ENCODE measurements at regions not wholly inside any gene's neighbourhood (a gene's known extent, or its start where the extent isn't known, plus 50 kb on each side); places are given as distances from the start of the nearest gene placed in this dataset.

DNA sequence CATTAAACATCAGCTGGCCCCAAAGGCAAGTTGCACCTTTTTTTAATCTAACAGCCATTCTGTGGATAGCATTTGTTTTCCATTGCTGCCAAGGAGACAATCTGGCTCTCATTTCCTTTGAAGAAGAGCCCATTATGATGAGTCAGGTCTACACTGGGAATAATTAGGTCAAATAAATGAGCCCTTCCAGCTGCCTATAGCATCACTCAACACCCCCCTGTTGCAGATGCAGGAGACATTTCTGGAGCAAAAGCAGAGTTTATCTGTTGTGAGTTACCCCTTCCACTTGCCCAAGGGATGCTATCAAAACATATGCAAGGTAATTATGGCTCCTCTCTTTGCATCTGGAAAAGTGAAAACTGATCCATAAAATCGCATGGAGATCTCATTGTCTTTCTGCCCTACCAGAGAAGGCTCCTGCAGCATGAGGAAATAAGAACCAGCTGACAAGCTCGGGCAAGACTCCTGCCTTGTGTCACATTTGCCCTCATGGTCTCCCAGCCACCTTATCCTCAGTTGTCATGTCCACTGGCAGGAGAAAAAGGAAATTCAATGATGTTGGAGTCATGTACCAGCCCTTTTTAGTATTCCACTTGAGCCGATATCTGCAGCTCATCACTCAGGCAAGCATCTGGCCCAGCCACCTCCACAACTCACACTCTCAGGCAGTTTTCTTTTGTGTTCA, 135.9 kb downstream of the SLC30A10 start:
- Mint-ChIP-seq H3K4me3 (peak overlapping the region in 1 of 3 experiments; percentile 7), H3K36me3 (ENCODE audit: low read depth) (no peaks in the 10 kb centered on the region), H3K27me3 (ENCODE audit: low read depth) (peaks cover 8% of the 10 kb centered on the region), H3K9me3 (peaks cover 11% of the 10 kb centered on the region), H3K27ac (peak overlapping the region; percentile 6 to 27 (median 12)), H3K4me1 (peaks cover 70% of the 10 kb centered on the region)
- TF ChIP-seq, protein P1, sequence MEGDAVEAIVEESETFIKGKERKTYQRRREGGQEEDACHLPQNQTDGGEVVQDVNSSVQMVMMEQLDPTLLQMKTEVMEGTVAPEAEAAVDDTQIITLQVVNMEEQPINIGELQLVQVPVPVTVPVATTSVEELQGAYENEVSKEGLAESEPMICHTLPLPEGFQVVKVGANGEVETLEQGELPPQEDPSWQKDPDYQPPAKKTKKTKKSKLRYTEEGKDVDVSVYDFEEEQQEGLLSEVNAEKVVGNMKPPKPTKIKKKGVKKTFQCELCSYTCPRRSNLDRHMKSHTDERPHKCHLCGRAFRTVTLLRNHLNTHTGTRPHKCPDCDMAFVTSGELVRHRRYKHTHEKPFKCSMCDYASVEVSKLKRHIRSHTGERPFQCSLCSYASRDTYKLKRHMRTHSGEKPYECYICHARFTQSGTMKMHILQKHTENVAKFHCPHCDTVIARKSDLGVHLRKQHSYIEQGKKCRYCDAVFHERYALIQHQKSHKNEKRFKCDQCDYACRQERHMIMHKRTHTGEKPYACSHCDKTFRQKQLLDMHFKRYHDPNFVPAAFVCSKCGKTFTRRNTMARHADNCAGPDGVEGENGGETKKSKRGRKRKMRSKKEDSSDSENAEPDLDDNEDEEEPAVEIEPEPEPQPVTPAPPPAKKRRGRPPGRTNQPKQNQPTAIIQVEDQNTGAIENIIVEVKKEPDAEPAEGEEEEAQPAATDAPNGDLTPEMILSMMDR (IDR thresholded peaks at IDR 0.05; ENCODE audit: unreplicated experiment in 3 of 3): no peak

DNA sequence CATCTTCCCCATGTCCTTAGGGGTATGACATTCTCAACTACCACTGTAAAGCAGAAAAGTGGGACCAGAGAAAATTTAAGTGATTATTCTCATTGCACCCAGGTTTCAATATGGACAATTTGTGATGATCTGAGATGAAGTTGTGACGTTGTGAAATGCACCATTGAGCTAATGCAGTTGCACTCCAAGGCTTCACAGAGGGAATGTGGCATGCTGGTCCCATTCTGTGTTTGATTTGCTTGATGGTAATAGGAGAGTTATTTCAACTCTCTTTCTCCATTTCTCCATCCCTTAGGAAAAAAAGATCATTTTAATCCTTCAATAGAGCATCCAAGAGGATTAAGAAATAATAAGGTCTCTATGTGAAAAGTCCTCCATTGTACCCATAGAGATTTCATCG, 136.6 kb downstream of the SLC30A10 start:
- H3K4me1 Mint-ChIP-seq: peaks cover 70% of the 10 kb centered on the region
- no peak overlapping the region for H3K4me3 Mint-ChIP-seq
- peaks cover 8% of the 10 kb centered on the region for H3K27me3 Mint-ChIP-seq (ENCODE audit: low read depth)
- TF ChIP-seq, protein P1 (IDR thresholded peaks at IDR 0.05; ENCODE audit: unreplicated experiment in 3 of 3): no peak
- H3K27ac Mint-ChIP-seq: peak overlapping the region in 2 of 3 experiments; percentile 53 to 73
- no peaks in the 10 kb centered on the region for H3K36me3 Mint-ChIP-seq (ENCODE audit: low read depth)
- peaks cover 11% of the 10 kb centered on the region for H3K9me3 Mint-ChIP-seq

DNA sequence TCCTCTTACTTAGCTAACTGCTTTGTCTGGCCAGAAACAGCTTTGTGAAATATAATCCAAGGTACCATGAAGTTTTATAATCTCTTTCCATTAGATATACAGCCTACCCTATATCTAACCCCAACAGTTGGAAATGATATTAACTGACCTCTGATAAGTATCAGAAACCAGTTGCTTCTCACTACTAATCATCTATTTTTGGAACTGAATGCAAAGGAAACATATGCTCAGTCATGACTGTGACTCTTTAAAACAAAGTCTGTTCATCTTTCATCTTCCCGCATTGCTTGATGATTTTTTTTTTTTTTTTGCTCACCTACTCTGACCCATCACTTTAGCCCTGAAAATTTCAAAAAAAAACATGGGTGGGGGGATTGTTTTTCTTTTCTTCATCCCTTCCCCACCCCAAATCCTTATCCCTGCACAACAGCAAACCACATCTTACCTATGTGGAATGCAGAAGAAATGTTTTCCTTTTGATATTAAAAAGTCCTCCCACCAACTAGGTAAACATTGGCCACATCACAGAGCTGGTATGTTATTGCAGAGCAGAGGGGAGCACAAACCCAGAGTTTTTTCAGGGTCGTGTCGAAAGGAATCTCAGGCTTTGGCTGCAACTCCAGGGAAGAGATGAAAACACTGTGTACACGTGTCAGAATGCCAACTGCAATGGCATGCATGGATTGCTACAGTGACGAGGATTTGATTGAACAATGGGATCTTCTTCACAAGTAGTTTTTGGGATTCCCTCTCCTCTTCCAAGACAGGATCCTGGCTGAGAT, 137.3 kb downstream of the SLC30A10 start:
- peak overlapping the region; percentile 53 to 73 (median 72) for H3K27ac Mint-ChIP-seq
- H3K9me3 Mint-ChIP-seq: peaks cover 11% of the 10 kb centered on the region
- peaks cover 70% of the 10 kb centered on the region for H3K4me1 Mint-ChIP-seq
- TF ChIP-seq, protein P1 (IDR thresholded peaks at IDR 0.05; ENCODE audit: unreplicated experiment in 3 of 3): no peak
- peaks cover 8% of the 10 kb centered on the region for H3K27me3 Mint-ChIP-seq (ENCODE audit: low read depth)
- H3K4me3 Mint-ChIP-seq: no peak overlapping the region
- H3K36me3 Mint-ChIP-seq (ENCODE audit: low read depth): no peaks in the 10 kb centered on the region

DNA sequence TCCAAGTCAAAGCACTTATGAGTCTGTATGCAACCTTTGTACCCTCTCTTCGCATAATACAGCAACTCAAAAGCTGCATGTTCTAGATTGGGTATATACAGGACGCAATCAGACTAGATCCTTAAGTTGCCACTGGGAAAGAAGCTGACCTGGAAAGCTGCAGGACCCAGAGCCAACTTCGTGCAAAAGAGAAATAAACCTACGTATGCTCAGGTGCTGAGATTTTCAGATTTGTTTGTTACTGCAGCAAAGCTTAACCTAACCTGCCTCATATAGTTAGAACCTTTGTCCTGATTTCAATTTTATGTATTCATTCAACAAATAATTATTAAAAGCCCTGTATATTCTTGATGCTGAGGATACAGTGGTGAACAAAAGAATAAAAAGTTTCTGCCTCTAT, 139.7 kb downstream of the SLC30A10 start:
- peaks cover 11% of the 10 kb centered on the region for H3K9me3 Mint-ChIP-seq
- peaks cover 58% of the 10 kb centered on the region for H3K4me1 Mint-ChIP-seq
- TF ChIP-seq, protein P1 (IDR thresholded peaks at IDR 0.05; ENCODE audit: unreplicated experiment in 3 of 3): no peak
- H3K27ac Mint-ChIP-seq: no peak overlapping the region
- peaks cover 3% of the 10 kb centered on the region for H3K27me3 Mint-ChIP-seq (ENCODE audit: low read depth)
- no peak overlapping the region for H3K4me3 Mint-ChIP-seq
- H3K36me3 Mint-ChIP-seq (ENCODE audit: low read depth): no peaks in the 10 kb centered on the region

DNA sequence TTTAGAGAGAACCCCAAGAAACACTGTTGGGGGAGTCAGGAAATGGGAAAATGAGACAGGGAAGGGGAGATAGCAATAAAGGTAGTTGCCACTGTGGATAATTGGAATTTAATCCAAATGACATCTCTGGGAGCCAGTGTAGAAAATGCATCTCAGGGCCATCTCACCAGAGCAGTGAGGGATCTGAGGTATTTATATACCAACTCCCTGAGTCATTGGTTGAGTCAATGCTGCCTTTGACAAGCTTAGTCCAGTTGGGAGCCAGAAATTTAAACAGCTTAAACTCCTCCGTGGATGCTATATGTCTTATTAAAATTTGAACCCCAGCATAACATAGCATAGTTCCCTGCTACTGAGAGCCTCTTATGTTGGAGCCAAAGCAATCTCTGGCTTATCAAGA, 140.3 kb downstream of the SLC30A10 start:
- TF ChIP-seq, protein P1 (IDR thresholded peaks at IDR 0.05; ENCODE audit: unreplicated experiment in 3 of 3): no peak
- Mint-ChIP-seq H3K4me3 (no peak overlapping the region), H3K36me3 (ENCODE audit: low read depth) (no peaks in the 10 kb centered on the region), H3K9me3 (peaks cover 11% of the 10 kb centered on the region), H3K27me3 (ENCODE audit: low read depth) (peaks cover 3% of the 10 kb centered on the region), H3K4me1 (peaks cover 52% of the 10 kb centered on the region), H3K27ac (no peak overlapping the region)

Data from nephron (organoid).